Activated B cell treated with CpG ODN at 0.5 μM for 24 hours (primary cell): ENCODE measurements at regions not wholly inside any gene's neighbourhood (a gene's known extent, or its start where the extent isn't known, plus 50 kb on each side); places are given as distances from the start of the nearest gene placed in this dataset.

ENCODE experiments used
- ATAC-seq: fragments of 200-7000 bp; cut with Tn5 transposase; one replicate; pipeline ENCODE4 v1.10.0; 2021; ENCODE audit warnings: low read depth, mild to moderate bottlenecking, moderate library complexity
- CTCF ChIA-PET: fragments of 350-600 bp; sonication (Branson Sonifier 250); formaldehyde crosslinking; loops from one replicate; lab custom pipeline; 2021; ENCODE audit warnings: antibody characterized with exemption; lab: Charles Lee
- POLR2A ChIA-PET: fragments of 350-600 bp; sonication (Branson Sonifier 250); formaldehyde crosslinking; loops from one replicate; lab custom pipeline; 2021; ENCODE audit warnings: antibody characterized with exemption; lab: Charles Lee
- DNase-seq: peaks from one replicate; pipeline ENCODE4 v3.0.0; 2022
- H3K27ac Mint-ChIP-seq: one replicate; pipeline ENCODE4 v1.8.0; 2020; ENCODE audit warnings: mixed read lengths
- H3K27me3 Mint-ChIP-seq: one replicate; pipeline ENCODE4 v1.8.0; 2021; ENCODE audit warnings: mixed read lengths
- H3K36me3 Mint-ChIP-seq: one replicate; pipeline ENCODE4 v1.8.0; 2021; ENCODE audit warnings: low read depth, mixed read lengths
- H3K4me1 Mint-ChIP-seq: one replicate; pipeline ENCODE4 v1.8.0; 2021; ENCODE audit warnings: mixed read lengths
- H3K4me3 Mint-ChIP-seq: one replicate; pipeline ENCODE4 v1.8.0; 2020; ENCODE audit warnings: mild to moderate bottlenecking, mixed read lengths
- H3K9me3 Mint-ChIP-seq: one replicate; pipeline ENCODE4 v1.8.0; 2020; ENCODE audit warnings: mixed read lengths
- intact Hi-C: fragments of 100-400 bp; cut with micrococcal nuclease; formaldehyde crosslinking; loops from one replicate; pipeline ENCODE4 v1.15.1; 2024
- TF ChIP-seq, protein P1 (sequence below): fragments of 200-600 bp; IDR thresholded peaks from one replicate; pipeline ENCODE4 v1.8.0; 2022; ENCODE audit warnings: antibody characterized with exemption, mild to moderate bottlenecking

DNA sequence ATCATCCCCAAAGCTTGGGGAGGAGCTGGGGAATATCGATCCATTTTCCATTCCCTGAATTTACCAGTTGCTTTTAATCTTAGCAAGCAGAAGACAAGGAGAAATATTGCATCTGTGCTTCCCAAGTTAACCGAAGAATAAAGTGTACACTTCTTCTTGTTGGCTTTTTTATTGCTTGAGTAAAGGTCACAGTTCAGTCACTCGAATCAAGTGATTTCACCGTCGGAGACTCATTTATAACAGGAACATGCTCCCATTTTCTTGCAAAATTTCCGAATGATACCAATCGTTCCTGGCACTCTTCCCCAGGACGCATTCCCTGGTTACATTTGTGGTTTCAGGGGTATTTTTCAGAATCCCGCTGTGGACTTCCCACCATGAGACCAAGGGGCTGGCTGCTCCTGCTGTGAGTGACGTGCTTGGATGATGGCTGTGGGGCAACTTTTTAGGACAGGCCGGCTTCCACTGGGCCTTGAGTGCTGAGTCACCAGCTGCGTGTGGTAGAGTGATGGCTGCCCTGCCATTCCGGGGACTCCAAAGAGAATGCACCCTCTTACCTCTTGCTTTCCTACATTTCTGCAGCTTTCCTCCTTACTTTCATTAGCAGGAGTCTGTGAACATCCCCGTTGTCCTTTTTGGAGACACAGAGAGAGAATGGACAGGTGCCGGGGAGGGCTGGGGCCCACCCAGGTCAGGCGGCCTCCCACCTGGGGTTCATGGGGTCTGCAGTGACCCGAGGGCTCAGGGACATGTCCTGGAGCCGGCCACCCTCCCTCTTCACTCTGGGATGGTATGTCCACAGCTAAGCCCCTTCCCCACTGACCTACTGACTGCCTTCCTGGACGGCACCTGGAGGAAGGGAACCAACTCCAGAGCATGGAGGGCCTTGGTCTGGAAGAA, 60.7 kb upstream of the HDAC4 start:
- Mint-ChIP-seq H3K9me3 (no peaks in the 10 kb centered on the region), H3K27ac (no peak overlapping the region), H3K36me3 (no peaks in the 10 kb centered on the region), H3K4me3 (no peak overlapping the region), H3K27me3 (peaks cover 12% of the 10 kb centered on the region), H3K4me1 (no peaks in the 10 kb centered on the region)
- peak; percentile 2 for DNase-seq
- intact Hi-C loops, result no loop called here
- TF ChIP-seq, protein P1, sequence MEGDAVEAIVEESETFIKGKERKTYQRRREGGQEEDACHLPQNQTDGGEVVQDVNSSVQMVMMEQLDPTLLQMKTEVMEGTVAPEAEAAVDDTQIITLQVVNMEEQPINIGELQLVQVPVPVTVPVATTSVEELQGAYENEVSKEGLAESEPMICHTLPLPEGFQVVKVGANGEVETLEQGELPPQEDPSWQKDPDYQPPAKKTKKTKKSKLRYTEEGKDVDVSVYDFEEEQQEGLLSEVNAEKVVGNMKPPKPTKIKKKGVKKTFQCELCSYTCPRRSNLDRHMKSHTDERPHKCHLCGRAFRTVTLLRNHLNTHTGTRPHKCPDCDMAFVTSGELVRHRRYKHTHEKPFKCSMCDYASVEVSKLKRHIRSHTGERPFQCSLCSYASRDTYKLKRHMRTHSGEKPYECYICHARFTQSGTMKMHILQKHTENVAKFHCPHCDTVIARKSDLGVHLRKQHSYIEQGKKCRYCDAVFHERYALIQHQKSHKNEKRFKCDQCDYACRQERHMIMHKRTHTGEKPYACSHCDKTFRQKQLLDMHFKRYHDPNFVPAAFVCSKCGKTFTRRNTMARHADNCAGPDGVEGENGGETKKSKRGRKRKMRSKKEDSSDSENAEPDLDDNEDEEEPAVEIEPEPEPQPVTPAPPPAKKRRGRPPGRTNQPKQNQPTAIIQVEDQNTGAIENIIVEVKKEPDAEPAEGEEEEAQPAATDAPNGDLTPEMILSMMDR, result no peak
- ChIA-PET CTCF (no interaction called here), POLR2A (no interaction called here)
- ATAC-seq, result no peak

DNA sequence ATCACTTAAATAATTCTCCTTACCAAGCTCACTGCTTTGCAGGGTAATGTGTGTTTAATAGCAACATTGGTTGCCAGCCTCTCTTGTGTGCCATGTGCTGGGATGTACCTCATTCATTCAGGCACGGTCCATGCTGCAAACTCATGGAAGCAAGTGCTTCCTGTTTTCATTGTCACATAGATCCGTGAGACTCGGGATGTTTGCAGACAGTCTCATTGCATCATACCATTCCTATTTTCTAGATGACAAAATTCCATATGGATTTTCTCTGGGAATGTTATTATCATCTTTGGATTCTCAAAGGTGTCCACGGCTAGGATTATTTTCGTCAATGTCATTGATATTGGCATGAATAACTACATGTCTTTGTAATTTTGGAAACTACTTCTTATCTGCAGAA, 60.0 kb upstream of the HDAC4 start:
- Mint-ChIP-seq H3K9me3 (no peaks in the 10 kb centered on the region), H3K4me1 (no peaks in the 10 kb centered on the region), H3K4me3 (no peak overlapping the region), H3K27ac (no peak overlapping the region), H3K36me3 (no peaks in the 10 kb centered on the region), H3K27me3 (peaks cover 12% of the 10 kb centered on the region)
- ChIA-PET CTCF (no interaction called here), POLR2A (no interaction called here)
- ATAC-seq, result no peak
- TF ChIP-seq, protein P1, result no peak
- DNase-seq, result no peak
- intact Hi-C loops, result no loop called here

DNA sequence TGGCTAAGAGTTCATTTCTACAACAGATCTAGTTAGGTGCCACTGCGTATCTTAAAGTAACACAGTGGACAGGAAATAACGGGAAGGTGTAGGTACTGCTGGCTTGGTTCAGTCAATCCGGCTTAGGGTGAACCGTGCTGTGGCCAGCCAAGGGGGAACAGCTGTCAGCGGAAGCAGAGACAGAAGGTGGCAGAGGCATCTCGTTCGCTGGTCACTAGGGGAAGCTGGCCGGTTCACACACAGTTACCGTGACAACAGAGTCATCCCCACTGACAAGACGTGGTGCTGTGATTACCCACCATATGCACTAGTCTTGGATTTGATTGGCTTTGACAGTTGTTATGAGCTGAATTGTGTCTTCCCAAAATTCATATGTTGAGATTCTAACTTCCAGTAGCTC, 58.8 kb upstream of the HDAC4 start:
- Mint-ChIP-seq H3K4me3 (no peak overlapping the region), H3K36me3 (no peaks in the 10 kb centered on the region), H3K4me1 (no peaks in the 10 kb centered on the region), H3K27ac (no peak overlapping the region), H3K9me3 (peaks cover 5% of the 10 kb centered on the region), H3K27me3 (peaks cover 21% of the 10 kb centered on the region)
- DNase-seq (no peak), ATAC-seq (no peak)
- TF ChIP-seq, protein P1, result no peak
- ChIA-PET POLR2A (no interaction called here), CTCF (no interaction called here)
- intact Hi-C loops, result no loop called here

DNA sequence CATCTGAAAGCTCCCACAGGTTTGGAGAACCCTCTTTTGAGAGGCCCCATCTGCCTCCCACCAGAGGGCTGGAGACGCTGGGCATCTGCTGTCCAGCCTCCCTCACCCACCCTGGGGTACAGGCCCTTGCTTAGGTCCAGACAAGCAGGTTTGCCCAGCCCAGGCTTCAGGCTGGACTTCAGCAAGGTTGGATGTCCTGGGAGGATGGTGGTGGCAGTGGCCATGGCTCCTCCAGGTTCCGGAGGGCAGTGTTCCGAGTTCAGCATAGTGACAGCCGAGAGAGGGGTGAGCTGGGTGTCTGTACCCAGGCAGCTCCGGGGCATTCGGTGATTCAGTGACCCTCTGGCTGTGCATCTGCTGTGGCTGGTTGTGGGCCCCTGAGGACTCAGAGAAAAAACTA, 58.2 kb upstream of the HDAC4 start:
- Mint-ChIP-seq H3K27ac (no peak overlapping the region), H3K4me1 (no peaks in the 10 kb centered on the region), H3K4me3 (no peak overlapping the region), H3K36me3 (no peaks in the 10 kb centered on the region), H3K9me3 (peaks cover 5% of the 10 kb centered on the region), H3K27me3 (peaks cover 21% of the 10 kb centered on the region)
- CTCF ChIA-PET, result no interaction called here
- intact Hi-C loops, result no loop called here
- ATAC-seq (no peak), DNase-seq (no peak)
- POLR2A ChIA-PET, result no interaction called here
- TF ChIP-seq, protein P1, result no peak

DNA sequence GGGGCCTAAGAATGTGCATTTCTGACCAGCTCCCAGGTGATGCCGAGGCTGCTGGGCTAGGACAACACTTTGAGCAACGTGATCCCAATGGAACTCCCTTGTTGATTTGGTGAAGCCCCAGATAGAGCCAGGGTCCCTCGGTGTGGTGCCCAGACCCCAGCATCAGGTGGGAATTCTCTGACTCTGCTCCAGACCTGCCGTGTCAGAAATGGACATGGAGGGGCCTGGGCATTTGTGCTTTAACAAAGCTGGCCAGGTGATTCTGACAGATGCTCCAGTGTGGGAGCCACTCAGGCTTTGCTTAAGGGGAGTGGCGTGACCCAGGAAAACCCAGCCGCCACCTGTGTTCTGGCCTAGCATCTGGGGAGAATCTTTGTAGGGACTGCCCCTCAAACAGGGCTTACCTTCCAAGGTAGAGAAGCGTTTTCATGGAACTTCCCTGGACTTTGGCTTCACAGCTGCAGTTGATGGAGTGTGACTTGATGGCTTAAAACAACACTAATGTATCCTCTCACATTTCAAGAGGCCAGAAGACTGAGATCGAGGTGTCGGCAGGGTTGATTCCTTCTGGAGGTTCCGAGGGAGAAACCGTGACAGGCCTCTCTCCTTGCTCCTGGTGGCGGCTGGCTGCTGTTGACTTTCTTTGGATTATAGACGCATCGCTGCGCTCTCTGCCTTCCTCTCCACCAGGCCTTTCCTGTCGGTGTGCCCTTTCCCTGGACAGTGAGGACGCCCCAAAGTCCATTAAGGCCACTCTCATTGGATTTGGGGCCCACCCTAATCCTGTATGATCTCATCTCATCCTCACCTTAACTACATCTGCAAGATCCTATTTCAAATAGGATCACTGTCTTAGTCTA, 57.0 kb upstream of the HDAC4 start:
- ChIA-PET CTCF (no interaction called here), POLR2A (no interaction called here)
- Mint-ChIP-seq H3K27ac (no peak overlapping the region), H3K36me3 (no peaks in the 10 kb centered on the region), H3K4me3 (no peak overlapping the region), H3K9me3 (peaks cover 12% of the 10 kb centered on the region), H3K27me3 (peaks cover 20% of the 10 kb centered on the region), H3K4me1 (no peaks in the 10 kb centered on the region)
- ATAC-seq (no peak), DNase-seq (no peak)
- intact Hi-C loops, result no loop called here
- TF ChIP-seq, protein P1, result no peak
